ENCODE measurements at regions not wholly inside any gene's neighbourhood (a gene's known extent, or its start where the extent isn't known, plus 50 kb on each side); places are given as distances from the start of the nearest gene placed in this dataset.

- no peak for DNase-seq (ENCODE audit: low read depth)
Measured at GRCh38 chr16:64648282-64648681, 473.6 kb downstream of the CDH11 start.

DNA sequence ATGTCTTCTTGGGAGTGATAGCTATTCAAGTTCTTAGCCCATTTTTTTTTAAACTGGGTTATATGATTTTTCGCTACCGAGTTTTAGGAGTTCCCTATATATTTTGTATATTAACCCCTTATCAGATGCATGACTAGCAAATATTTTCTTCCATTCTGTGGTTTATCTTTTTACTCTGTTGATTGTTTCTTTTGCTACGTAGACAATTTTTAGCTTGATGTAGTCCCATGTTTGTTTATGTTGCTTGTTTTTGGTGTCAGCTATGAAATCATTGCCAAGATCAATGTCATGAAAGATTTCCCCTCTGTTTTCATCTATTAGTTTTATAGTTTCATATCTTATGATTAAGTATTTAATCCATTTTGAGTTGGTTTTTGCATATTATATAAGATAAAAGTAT, 480.5 kb downstream of the CDH11 start:
- DNase-seq (ENCODE audit: low read depth): no peak

GRCh38 chr16:64638766-64639165, 483.1 kb downstream of the CDH11 start:
- DNase-seq (ENCODE audit: low read depth): no peak

DNA sequence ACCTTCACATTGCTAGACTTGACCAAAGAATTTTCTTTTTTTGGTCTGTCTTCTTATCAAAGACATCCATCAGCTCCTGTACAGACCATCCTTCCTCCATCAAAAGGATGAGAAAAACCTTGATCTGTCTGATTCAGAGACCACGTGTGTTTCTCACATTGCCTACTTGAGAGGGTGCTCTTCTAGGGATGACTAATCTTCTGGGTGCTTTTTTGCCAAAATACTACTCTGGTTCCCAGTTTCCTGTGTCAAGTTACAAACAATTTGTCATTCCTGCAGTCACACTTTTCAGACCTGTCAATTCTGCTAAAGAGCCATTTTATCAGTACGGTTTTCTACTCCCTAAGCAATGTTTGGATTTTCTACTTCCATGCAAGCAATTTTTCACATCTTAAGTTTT, 492.2 kb downstream of the CDH11 start:
- peak; percentile 47 for DNase-seq (ENCODE audit: low read depth)

DNA sequence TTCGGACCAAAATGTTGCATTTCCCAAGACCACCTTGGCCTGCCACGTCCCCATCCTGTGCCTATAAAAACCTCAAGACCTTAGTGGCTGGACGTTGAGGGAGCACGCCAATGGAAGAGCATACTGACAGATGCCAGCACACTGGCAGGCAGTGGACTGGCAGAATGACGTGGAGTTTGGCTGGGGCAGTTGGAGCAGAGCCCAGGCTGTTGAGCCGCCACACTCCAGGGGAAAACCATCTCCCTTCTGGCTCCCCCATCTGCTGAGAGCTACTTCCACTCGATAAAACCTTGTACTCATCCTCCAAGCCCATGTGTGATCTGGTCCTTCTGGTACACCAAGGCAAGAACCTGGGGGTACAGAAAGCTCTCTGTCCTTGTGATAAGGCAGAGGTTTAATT, 494.1 kb downstream of the CDH11 start:
- DNase-seq (ENCODE audit: low read depth): no peak

DNA sequence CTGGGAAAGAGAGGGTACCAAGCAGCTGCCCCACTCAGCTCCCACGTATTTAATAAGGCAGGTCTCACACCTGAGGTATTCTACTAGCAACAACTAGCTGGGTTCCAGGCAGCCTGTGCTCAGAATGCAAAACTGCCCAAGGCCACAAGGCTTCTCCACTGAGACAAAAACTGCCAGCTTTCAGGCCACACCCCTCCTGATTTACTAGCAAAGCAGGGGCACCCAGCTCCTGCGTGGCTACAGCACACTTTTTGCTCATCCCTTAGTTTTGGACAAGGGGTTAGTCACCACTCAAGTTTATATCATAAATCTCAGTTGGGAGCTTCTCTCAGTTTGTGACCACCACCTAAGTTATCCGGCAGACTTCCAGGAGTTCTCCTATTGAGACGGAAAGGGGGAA, 494.6 kb downstream of the CDH11 start:
- DNase-seq (ENCODE audit: low read depth): no peak

- no peak for DNase-seq (ENCODE audit: low read depth)
Measured at GRCh38 chr16:64626776-64627175, 495.1 kb downstream of the CDH11 start.

- peak; percentile 25 for DNase-seq (ENCODE audit: low read depth)
Measured at GRCh38 chr16:64621616-64622015, 500.2 kb downstream of the CDH11 start.

DNA sequence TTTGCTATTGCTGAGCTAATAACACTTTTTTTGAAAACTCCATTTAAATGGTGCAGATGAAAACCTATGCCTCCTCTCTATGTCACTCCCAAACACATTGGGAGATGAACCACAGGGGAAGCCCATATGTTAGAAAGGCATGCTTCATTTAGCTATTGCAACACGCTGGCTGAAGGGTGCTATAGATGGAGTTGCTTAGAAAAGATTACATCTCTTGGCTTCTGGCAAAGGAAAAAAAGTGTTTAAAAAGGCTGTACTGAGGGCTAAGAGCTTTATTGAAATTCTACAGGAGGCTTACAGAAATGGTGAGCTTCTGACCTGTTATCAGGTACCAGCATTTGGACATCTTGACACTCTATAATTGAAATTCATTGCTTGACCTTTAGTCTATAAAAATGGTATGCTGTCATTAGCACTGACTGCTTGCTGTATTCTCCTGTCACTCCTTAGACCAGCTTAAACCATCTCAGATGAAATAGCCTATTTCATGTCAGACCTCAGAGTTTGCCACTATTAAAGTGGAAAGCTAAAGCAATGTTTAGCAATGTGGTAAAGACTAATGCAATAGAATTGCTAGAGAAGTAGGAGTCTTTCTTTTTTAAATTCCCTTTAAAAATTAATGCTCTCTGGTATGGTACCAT, 503.9 kb downstream of the CDH11 start:
- DNase-seq (ENCODE audit: low read depth): no peak

- peak; percentile 11 for DNase-seq (ENCODE audit: low read depth)
Measured at GRCh38 chr16:64615630-64616280, 506.1 kb downstream of the CDH11 start.

DNA sequence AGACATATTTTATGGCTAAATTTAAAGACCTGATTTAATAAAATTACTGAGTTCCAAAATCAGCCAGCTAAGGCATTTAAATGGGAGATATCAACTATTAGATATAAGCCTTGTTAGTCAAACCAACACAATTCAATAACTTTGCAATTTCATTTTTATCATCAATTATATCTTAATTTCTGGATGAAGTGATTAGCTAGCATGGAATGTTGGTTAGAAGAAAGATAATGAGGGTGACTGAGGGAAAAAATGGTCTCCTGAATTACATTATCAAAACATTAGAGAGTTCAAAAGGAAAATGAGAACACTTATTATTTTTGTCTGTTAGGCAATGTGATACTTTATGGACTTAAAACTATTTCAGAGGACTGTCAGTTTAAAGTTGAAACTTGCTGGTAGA, 525.7 kb downstream of the CDH11 start:
- DNase-seq (ENCODE audit: low read depth): no peak

DNA sequence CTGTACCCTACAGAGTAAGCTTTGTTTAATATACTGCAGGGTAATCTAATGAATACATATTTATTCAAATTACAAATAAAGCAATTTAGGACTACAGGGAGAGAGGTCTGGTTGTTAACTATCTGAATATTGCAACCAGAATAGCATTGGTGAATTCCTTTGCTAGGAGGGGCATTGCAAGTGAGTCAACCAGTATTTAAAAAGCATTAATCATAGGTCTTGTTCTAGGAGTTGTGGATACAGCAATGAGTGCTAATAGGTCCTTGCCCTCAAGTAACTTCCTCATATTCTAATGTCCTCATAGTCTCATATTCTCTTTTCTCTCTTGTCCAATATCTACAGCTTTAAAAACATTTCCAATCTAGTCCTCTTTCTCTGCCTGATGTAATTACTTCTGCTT, 531.4 kb downstream of the CDH11 start:
- DNase-seq (ENCODE audit: low read depth): no peak

- peak; percentile 57 for DNase-seq (ENCODE audit: low read depth)
Measured at GRCh38 chr16:64589836-64590235, 532.0 kb downstream of the CDH11 start.

DNA sequence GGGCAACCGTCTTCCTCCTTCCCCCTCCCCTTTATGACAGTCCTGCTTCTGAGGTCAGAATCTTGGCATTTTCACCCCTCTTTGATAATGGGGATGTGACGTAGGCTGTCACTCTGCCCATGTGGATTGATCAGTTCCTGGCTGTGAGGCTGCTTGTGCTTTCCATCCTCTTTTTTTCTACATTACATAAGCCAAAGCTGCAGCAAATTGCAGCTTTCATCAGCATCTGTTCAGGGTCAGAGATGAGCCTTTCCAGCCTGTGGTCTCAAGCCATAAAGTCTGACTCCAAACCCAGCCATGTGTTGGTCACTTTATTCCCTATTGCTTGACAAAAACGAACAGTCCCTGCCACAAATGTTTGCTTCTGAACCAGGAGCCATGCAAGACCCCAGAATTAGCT, 535.1 kb downstream of the CDH11 start:
- DNase-seq (ENCODE audit: low read depth): no peak

DNA sequence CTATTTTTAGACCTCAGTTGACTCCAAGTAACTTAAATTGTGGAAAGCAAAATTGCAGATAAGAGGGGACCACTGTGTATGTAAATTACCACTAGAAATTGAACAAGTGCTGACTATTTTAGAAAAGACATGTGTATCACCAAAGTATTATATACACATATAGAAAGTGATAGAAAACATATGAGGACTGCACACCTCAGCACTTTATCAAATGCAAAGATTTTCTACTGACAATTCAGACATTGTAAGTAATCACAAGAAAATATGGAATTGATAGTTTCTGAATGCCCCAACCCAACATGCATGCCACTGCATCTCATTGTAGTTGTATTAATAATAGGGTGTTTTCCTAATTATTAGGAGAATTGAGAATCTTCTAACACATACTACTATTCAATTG, 536.5 kb downstream of the CDH11 start:
- DNase-seq (ENCODE audit: low read depth): no peak

DNA sequence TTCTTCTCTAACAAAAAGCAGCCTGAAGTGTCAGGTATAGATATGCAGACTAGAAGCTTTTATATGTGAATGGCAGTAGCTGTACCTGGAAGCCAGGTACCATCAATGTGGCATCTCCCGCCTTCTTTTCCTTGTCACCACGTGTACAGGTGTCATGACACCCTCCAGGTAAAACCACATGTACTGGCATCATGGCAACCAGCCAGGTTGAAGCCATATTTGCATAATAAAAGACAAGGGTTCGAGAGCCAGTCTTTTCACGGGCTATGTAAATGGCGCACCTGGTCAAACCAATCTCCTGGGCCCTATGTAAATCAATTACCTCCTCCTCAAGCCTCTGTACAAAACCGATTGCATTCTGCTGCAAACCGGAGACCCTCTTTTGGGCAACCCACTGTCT, 541.3 kb downstream of the CDH11 start:
- DNase-seq (ENCODE audit: low read depth): no peak

DNA sequence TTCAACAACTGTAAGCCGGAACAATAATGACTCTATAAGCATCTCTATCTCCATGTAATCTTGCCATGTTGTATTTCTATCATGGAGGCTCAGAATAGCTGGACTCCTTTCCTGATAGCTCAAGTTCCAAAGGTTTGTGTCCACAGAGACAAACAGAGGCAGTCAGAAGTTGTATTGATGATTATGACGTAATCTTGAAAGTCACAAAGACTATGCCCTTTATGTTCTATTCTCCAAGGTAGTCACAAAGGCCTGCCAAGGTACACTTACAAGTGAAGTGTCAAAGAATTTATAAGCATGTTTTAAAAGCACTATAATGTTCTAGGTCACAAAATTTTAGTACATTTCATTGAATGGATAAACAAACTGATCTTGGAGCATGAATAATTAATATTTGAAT, 542.2 kb downstream of the CDH11 start:
- no peak for DNase-seq (ENCODE audit: low read depth)

- no peak for DNase-seq (ENCODE audit: low read depth)
Measured at GRCh38 chr16:64545768-64546167, 576.1 kb downstream of the CDH11 start.

GRCh38 chr16:64544859-64545258, 577.0 kb downstream of the CDH11 start:
- no peak for DNase-seq (ENCODE audit: low read depth)

DNA sequence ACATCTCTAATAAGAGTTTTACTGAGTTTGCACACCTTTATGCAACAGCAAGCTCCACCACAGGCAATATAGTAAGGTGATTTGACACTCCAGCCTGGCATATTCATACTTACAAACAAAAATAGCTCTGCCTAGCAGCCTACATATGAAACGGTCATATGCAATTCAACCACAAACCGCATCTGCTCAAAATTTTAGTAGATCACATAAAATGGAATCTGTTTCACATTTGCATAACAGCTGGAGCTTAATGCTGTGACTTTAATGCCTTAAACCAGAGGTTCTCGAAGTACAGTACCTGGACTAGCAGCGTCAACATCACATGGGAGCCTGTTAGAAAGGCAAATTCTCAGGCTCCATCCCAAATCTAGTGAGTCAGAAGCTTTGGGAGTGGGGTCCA, 578.4 kb downstream of the CDH11 start:
- no peak for DNase-seq (ENCODE audit: low read depth)

GRCh38 chr16:64543031-64543430, 578.8 kb downstream of the CDH11 start:
- no peak for DNase-seq (ENCODE audit: low read depth)

GRCh38 chr16:64542152-64542551, 579.7 kb downstream of the CDH11 start:
- no peak for DNase-seq (ENCODE audit: low read depth)

GRCh38 chr16:64541621-64542020, 580.2 kb downstream of the CDH11 start:
- no peak for DNase-seq (ENCODE audit: low read depth)

DNA sequence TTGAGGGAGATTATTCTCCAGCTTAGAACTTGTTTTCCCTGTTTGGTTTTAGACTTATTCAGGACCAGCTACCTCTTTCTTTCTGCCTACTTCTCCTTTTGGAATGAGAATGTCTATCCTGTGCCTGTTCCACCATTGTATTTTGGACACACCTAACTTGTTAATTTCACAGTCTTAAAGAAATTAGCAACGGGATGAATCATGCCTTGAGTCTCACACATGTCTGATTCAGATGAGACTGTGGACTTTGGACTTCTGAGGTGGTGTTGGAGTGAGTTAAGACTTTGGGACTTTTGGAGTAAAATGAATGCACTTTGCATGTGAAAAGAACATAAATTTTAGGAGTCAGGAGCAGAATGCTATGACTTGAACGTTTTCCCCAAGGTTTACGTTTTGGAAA, 581.4 kb downstream of the CDH11 start:
- DNase-seq (ENCODE audit: low read depth): no peak
